ENCODE measurements at regions not wholly inside any gene's neighbourhood (a gene's known extent, or its start where the extent isn't known, plus 50 kb on each side); places are given as distances from the start of the nearest gene placed in this dataset.

GRCh38 chr2:71959494-71959893, 188.2 kb downstream of the CYP26B1 start:
- no peak for TF ChIP-seq PCBP2 (IDR thresholded peaks at IDR 0.05; ENCODE audit: low read depth, low read length, poor library complexity, severe bottlenecking)
- TF ChIP-seq POLR2AphosphoS5 (IDR thresholded peaks at IDR 0.05; ENCODE audit: control insufficient read depth, insufficient read depth, low read depth, low read length), result no peak
- no peak for TF ChIP-seq ZNF583 (CRISPR knock-in tag; IDR thresholded peaks at IDR 0.05)
- no peak for TF ChIP-seq CTCF (IDR thresholded peaks at IDR 0.05 in 2 of 3, conservative IDR thresholded peaks at IDR 0.05 in 1 of 3; ENCODE audit: insufficient read depth in 2 of 3, low read depth in 1 of 3, low read length in 3 of 3)
- TF ChIP-seq ARNT (IDR thresholded peaks at IDR 0.05), result no peak
- no peak for TF ChIP-seq LEF1 (IDR thresholded peaks at IDR 0.05)
- no peak for TF ChIP-seq ZBTB8A (IDR thresholded peaks at IDR 0.05; ENCODE audit: partially characterized antibody)
- TF ChIP-seq ETS2 (tag; IDR thresholded peaks at IDR 0.05; ENCODE audit: borderline replicate concordance, poor library complexity, severe bottlenecking), result no peak
- TF ChIP-seq PATZ1 (CRISPR knock-in tag; IDR thresholded peaks at IDR 0.05; ENCODE audit: borderline replicate concordance), result no peak
- TF ChIP-seq ZFP91 (CRISPR knock-in tag; IDR thresholded peaks at IDR 0.05), result no peak

Measured in K562 (cell line).